SH-SY5Y (cell line): ENCODE measurements at regions not wholly inside any gene's neighbourhood (a gene's known extent, or its start where the extent isn't known, plus 50 kb on each side); places are given as distances from the start of the nearest gene placed in this dataset.

Experiments used
- GATA2 ChIP-seq: IDR thresholded peaks from 2 replicates; pipeline ENCODE4 v1.6.1; 2011; ENCODE audit warnings: mild to moderate bottlenecking, low read depth, low read length
- GATA3 ChIP-seq: IDR thresholded peaks from 2 replicates; pipeline ENCODE4 v1.6.1; 2011; ENCODE audit warnings: low read depth, mild to moderate bottlenecking, low read length, moderate library complexity

DNA sequence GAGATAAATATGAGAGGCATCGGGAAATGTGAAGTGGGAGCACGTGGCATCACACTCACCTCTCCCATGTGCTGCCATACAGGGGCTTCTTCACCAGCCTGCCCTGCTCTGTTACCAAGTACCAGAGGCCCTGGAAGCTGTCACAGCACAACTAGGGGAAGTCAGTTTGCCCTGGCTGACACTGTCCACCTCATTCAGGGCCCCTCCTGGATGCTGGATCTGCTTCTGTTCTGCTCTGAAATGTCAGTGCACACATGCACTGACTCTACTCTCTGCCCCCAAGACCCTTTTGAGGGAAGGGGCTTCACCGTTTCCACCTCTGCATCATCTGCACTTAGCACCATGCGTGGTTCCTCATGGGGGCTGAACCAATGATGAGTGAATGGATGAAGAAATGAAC is 311.1 kb downstream of the EN1 start:
- TF ChIP-seq GATA2 (no peak), GATA3 (no peak)
